ENCODE measurements at regions not wholly inside any gene's neighbourhood (a gene's known extent, or its start where the extent isn't known, plus 50 kb on each side); places are given as distances from the start of the nearest gene placed in this dataset.

GRCh38 chr7:81407094-81407493 is 362.8 kb downstream of the HGF start:
- TF ChIP-seq POLR2A (IDR thresholded peaks at IDR 0.05; ENCODE audit: low read depth, low read length) (no peak), CTCF (IDR thresholded peaks at IDR 0.05; ENCODE audit: extremely low read depth in 1 of 2, insufficient read depth in 1 of 2, low read depth in 1 of 2, low read length in 2 of 2) (no peak), POLR2AphosphoS5 (IDR thresholded peaks at IDR 0.05; ENCODE audit: insufficient read depth, low read depth, low read length) (no peak)
